Keratinocyte (primary cell): ENCODE measurements at regions not wholly inside any gene's neighbourhood (a gene's known extent, or its start where the extent isn't known, plus 50 kb on each side); places are given as distances from the start of the nearest gene placed in this dataset.

Experiments used
- DNase-seq: peaks from one replicate; pipeline ENCODE4 v3.0.0-alpha.2; 2011; ENCODE audit warnings: low read depth, missing footprints, low spot score
- FAIRE-seq: peaks from 2 replicates; lab custom pipeline; 2011; peaks lifted over from hg19 to GRCh38; lab: Jason Lieb, UNC
- H2AFZ ChIP-seq: 2 replicates; pipeline ENCODE4 v1.6.0; 2012; ENCODE audit warnings: low read length, control low read depth, inconsistent platforms; ENCODE audit not compliant: control insufficient read depth
- H3K27ac ChIP-seq: 2 replicates; pipeline ENCODE4 v1.5.1; 2011; ENCODE audit warnings: low read length; ENCODE audit not compliant: control insufficient read depth, insufficient read depth
- H3K27me3 ChIP-seq: 3 replicates; pipeline ENCODE4 v1.6.0; 2011; ENCODE audit warnings: low read length; ENCODE audit not compliant: control insufficient read depth, insufficient read depth; ENCODE audit errors: extremely low read depth
- H3K36me3 ChIP-seq, 2 experiments: 2 replicates in 1 of 2; 3 replicates in 1 of 2; pipeline ENCODE4 v1.5.1; 2011; ENCODE audit warnings: low read length in 2 of 2, mild to moderate bottlenecking in 1 of 2; ENCODE audit not compliant: control insufficient read depth in 2 of 2, insufficient read depth in 2 of 2; ENCODE audit errors: extremely low read depth in 1 of 2
- H3K4me1 ChIP-seq: 3 replicates; pipeline ENCODE4 v1.5.1; 2011; ENCODE audit warnings: low read length; ENCODE audit not compliant: control insufficient read depth, insufficient read depth; ENCODE audit errors: extremely low read depth
- H3K4me2 ChIP-seq: 3 replicates; pipeline ENCODE4 v1.6.0; 2011; ENCODE audit warnings: low read depth, low read length; ENCODE audit not compliant: control insufficient read depth, insufficient read depth; ENCODE audit errors: extremely low read depth
- H3K4me3 ChIP-seq, 3 experiments: fragments of 200-600 bp in 1 of 3; sonication (generic) in 1 of 3; 2 replicates in 2 of 3; 3 replicates in 1 of 3; pipeline ENCODE4 v1.5.1; 2011 to 2016; ENCODE audit warnings: low read length in 3 of 3, mild to moderate bottlenecking in 3 of 3, control low read depth in 2 of 3, inconsistent platforms in 1 of 3, low read depth in 1 of 3, mixed read lengths in 1 of 3, mixed run types in 1 of 3, moderate library complexity in 1 of 3; ENCODE audit not compliant: control insufficient read depth in 2 of 3, insufficient read depth in 2 of 3; ENCODE audit errors: extremely low read depth in 1 of 3
- H3K79me2 ChIP-seq: 2 replicates; pipeline ENCODE4 v1.6.0; 2012; ENCODE audit warnings: low read length; ENCODE audit not compliant: control insufficient read depth, insufficient read depth
- H3K9ac ChIP-seq: 3 replicates; pipeline ENCODE4 v1.6.0; 2011; ENCODE audit warnings: low read length; ENCODE audit not compliant: control insufficient read depth, insufficient read depth; ENCODE audit errors: extremely low read depth
- H3K9me1 ChIP-seq: 3 replicates; pipeline ENCODE4 v1.6.0; 2011; ENCODE audit warnings: low read length; ENCODE audit not compliant: control insufficient read depth, insufficient read depth; ENCODE audit errors: extremely low read depth
- H3K9me3 ChIP-seq: 2 replicates; pipeline ENCODE4 v1.5.1; 2012; ENCODE audit warnings: low read depth, low read length; ENCODE audit not compliant: control insufficient read depth
- H4K20me1 ChIP-seq: 3 replicates; pipeline ENCODE4 v1.6.0; 2011; ENCODE audit warnings: low read length; ENCODE audit not compliant: control insufficient read depth, insufficient read depth; ENCODE audit errors: extremely low read depth
- EZH2 ChIP-seq: IDR thresholded peaks from one replicate; pipeline ENCODE4 v1.6.1; 2012; ENCODE audit warnings: inconsistent platforms, mild to moderate bottlenecking, low read length, moderate library complexity
- dilution Hi-C: fragments of 300-500 bp; cut with MboI; formaldehyde crosslinking; loops from one replicate; pipeline ENCODE4 v1.7.0; 2020; ENCODE audit warnings: low sequenced_read_pairs; ENCODE audit not compliant: extremely low pct_ligation_motif_present
- TF ChIP-seq, protein P1 (sequence below), 3 experiments: IDR thresholded peaks in 1 of 3; conservative IDR thresholded peaks in 1 of 3; optimal IDR thresholded peaks in 1 of 3; 2 replicates in 2 of 3; 3 replicates in 1 of 3; pipeline versions ENCODE3 to v1.5.1; 2011; ENCODE audit warnings: low read length in 3 of 3, mild to moderate bottlenecking in 3 of 3, moderate library complexity in 2 of 3, control low read depth in 1 of 3, inconsistent platforms in 1 of 3; ENCODE audit not compliant: insufficient read depth in 2 of 3; ENCODE audit errors: extremely low read depth in 1 of 3

DNA sequence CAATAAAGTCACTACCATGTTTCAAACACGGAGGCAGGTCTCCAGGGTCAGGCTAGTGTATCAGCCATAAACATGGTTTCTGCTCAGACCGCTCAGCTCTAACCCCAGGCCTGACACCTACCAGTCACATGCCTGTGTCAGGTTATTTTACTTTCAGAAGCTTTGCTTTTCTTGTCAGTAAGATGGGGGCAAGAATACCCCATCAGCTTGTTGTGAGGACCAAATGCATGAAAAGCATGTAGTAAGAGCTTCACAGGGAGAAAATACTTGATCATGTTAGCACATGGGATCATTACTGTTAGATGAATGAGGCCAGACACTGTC is 65.2 kb upstream of the PIM1 start:
- H3K9ac ChIP-seq: no peak overlapping the region
- TF ChIP-seq, protein P1, sequence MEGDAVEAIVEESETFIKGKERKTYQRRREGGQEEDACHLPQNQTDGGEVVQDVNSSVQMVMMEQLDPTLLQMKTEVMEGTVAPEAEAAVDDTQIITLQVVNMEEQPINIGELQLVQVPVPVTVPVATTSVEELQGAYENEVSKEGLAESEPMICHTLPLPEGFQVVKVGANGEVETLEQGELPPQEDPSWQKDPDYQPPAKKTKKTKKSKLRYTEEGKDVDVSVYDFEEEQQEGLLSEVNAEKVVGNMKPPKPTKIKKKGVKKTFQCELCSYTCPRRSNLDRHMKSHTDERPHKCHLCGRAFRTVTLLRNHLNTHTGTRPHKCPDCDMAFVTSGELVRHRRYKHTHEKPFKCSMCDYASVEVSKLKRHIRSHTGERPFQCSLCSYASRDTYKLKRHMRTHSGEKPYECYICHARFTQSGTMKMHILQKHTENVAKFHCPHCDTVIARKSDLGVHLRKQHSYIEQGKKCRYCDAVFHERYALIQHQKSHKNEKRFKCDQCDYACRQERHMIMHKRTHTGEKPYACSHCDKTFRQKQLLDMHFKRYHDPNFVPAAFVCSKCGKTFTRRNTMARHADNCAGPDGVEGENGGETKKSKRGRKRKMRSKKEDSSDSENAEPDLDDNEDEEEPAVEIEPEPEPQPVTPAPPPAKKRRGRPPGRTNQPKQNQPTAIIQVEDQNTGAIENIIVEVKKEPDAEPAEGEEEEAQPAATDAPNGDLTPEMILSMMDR (optimal IDR thresholded peaks at IDR 0.05 in 1 of 3, IDR thresholded peaks at IDR 0.05 in 1 of 3, conservative IDR thresholded peaks at IDR 0.05 in 1 of 3; ENCODE audit: extremely low read depth in 1 of 3, insufficient read depth in 2 of 3, low read length in 3 of 3): no peak
- TF ChIP-seq EZH2: no peak
- H3K79me2 ChIP-seq: no peaks in the 10 kb centered on the region
- no peak overlapping the region for H3K4me3 ChIP-seq
- H3K9me3 ChIP-seq: no peaks in the 10 kb centered on the region
- H3K4me1 ChIP-seq: peaks cover 13% of the 10 kb centered on the region
- no peaks in the 10 kb centered on the region for H3K27me3 ChIP-seq
- FAIRE-seq: no peak
- no peak overlapping the region for H3K4me2 ChIP-seq
- no peak overlapping the region for H3K27ac ChIP-seq
- H2AFZ ChIP-seq: no peak overlapping the region
- dilution Hi-C loops: no loop called here
- H4K20me1 ChIP-seq: no peaks in the 10 kb centered on the region
- H3K36me3 ChIP-seq: no peaks in the 10 kb centered on the region
- no peaks in the 10 kb centered on the region for H3K9me1 ChIP-seq
- DNase-seq: no peak

- H3K36me3 ChIP-seq: no peaks in the 10 kb centered on the region
- no peak overlapping the region for H3K27ac ChIP-seq
- H3K4me2 ChIP-seq: no peak overlapping the region
- DNase-seq (no peak), FAIRE-seq (no peak)
- dilution Hi-C loops: no loop called here
- H3K4me1 ChIP-seq: peaks cover 13% of the 10 kb centered on the region
- H3K4me3 ChIP-seq: no peak overlapping the region
- H2AFZ ChIP-seq: no peak overlapping the region
- no peaks in the 10 kb centered on the region for H3K9me1 ChIP-seq
- TF ChIP-seq, protein P1 (optimal IDR thresholded peaks at IDR 0.05 in 1 of 3, IDR thresholded peaks at IDR 0.05 in 1 of 3, conservative IDR thresholded peaks at IDR 0.05 in 1 of 3; ENCODE audit: extremely low read depth in 1 of 3, insufficient read depth in 2 of 3, low read length in 3 of 3): no peak
- no peak for TF ChIP-seq EZH2
- H3K9me3 ChIP-seq: no peaks in the 10 kb centered on the region
- H3K9ac ChIP-seq: no peak overlapping the region
- H4K20me1 ChIP-seq: no peaks in the 10 kb centered on the region
- H3K79me2 ChIP-seq: no peaks in the 10 kb centered on the region
- H3K27me3 ChIP-seq: no peaks in the 10 kb centered on the region
Observed at GRCh38 chr6:37105148-37106050, 64.6 kb upstream of the PIM1 start.
